ENCODE measurements at regions not wholly inside any gene's neighbourhood (a gene's known extent, or its start where the extent isn't known, plus 50 kb on each side); places are given as distances from the start of the nearest gene placed in this dataset.
"Not testable (repeated sequence)": the region's sequence is repeated elsewhere in the genome, so short reads cannot be mapped to it uniquely, and the experiment has no call there.

DNA sequence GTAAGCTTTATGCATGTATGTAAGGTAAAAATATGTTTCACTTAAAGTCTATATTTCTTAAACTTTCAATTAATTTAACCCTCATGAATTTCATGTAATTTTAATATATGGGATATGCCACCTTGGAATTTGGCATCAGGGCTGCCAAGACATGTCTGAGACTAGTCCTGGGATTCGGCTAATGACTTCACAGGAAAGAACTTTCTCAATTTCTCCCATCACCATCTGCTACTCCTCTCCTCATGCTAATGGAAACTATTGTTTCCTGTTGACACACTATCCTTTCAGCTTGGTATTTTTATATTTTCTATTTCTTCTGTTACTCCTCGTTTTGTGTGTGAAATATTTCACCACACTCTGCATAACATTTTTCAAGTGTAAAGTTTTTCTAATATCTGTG is 205.9 kb downstream of the ARL4A start:
- DNase-seq, result no peak

DNA sequence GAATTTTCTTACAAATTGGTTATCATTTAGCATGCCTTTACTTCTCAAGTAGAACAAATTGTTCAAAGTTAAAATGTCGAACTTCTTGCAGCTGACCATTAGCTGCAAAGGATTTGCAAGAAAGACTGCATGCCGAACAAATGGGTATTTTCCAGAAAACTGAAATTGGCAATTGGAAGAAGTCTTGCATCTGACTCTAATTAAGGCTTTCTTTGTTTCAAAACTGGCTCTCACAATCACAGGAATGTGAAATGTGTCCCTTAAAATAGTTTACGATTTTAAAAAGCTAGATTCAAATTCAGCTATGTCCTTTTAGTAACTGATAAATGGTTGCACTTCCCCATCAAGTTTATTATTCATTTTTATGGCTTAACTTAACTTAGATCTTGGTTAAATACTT is 207.9 kb downstream of the ARL4A start:
- DNase-seq, result no peak

DNA sequence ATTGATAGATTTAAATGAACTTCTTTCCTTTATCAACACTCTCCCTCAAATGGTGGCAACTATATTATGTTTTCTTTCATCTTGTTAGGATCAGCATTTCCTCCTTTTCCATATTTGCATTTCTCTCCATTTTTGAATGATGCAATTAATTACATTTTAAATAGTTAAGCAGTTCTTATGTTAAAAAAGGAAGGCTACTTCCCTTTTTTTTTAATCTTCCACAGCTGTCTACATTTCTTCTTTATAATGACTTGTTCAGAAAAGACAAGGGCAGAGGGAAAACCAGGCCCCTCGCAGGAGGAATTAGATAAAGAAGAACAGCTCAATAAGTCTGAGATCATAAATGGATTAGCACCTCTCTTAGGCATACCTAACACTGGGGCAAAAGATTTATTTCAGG is 208.9 kb downstream of the ARL4A start:
- DNase-seq, result no peak

DNA sequence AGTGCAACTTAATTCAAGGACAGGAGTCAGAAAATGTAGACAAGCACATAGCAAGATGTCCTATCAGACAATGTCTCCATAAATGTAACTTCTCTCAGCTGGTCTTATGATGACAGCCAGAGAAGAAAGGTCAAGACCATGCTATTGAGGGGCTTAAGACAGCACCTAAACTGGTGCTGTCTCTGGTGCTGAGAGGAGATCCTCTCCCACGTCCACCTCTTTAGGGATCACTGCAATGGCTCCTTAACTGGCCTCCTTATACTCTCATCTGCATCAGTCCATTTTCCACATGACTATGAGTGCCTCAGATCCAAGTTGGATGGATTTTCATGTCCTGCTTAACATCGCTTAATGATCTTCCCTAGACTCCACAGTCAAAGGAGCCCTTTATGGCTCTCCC is 210.6 kb downstream of the ARL4A start:
- no peak for DNase-seq

DNA sequence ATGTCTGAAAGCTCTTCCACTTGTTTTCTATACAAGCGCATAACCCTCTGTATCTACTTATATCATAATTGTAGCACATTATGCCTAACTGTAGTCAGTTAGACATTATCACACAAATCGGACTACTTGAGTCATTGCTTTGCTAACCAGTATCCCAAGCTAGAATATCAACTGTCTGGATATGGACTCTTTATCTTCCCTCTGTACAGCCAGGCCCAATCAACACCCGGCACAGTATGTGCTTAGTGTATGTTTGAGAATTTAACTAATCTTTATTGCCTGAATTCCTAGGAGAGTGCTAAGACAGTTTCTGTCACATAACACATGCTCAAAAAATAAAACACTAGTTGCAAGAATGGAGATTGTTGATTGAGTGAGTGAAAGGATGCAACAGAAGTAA is 211.2 kb downstream of the ARL4A start:
- DNase-seq, result no peak

DNA sequence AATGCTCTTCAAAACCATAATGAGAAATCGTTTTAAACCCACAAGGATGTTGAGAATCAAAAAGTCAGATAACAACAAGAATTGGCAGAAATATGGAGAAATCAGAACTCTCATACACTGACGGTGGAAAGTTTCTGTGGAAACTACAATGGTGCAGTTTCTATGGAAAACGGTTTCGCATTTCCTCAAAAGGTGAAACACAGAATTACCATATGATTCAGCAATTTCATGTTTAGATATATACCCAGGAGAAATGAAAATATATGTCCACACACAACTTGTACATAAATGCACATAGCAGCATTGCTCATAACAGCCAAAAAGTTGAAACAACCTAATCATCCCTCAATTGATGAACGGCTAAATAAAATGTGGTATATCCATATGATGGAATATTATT is 218.2 kb downstream of the ARL4A start:
- no peak for DNase-seq

- DNase-seq, result no peak
These were observed 220.3 kb downstream of the ARL4A start for GRCh38 chr7:12907774-12908173.

GRCh38 chr7:12909483-12909882 is 222.1 kb downstream of the ARL4A start:
- no peak for DNase-seq

- DNase-seq, result no peak
These were observed 223.6 kb downstream of the ARL4A start for GRCh38 chr7:12911053-12911452.

- DNase-seq, result no peak
These were observed 225.6 kb downstream of the ARL4A start for GRCh38 chr7:12913002-12913401.

DNA sequence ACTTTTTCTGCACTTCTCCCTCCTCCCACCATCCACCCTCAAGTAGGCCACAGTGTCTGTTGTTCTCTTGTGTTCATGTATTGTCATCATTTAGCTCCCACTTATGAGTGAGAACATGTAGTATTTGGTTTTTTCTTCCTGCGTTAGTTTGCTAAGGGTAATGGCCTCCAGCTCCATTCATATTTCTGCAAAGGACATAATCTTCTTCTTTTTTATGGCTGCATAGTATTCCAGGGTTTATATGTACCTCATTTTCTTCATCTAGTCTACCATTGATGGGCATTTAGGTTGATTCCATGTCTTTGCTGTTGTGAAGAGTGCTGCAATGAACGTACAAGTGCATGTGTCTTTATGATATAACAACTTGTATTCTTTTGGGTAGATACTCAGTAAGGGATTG is 230.4 kb downstream of the ARL4A start:
- no peak for DNase-seq

DNA sequence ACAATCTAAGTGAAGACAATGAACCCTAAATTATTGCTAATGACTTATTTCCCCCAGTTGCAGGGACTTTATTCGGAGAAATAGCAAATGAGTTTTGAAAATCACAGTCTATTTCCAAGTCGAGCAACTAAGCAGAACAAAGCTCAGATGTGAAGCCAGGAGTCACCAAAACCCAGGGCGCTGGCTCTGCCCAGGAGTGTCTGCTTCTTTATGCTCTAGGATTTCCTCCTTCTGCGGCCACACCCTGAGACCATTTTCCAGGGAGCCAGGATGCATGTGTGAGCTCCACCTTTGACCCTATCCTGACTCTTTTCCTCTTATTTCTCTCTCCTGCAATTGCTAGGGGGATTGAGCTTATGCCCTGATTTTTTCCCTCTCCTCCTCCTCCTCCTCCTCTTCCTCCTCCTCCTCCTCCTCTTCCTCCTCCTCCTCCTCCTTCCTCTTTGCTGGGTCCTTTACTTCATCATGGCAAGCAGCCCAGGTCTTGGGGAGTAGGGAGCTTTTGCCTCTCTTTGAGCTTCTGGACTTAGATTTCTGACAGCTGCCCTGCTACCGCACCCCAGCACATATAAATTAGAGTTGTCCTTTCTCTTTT is 234.4 kb downstream of the ARL4A start:
- no peak for DNase-seq

GRCh38 chr7:12923971-12924370 is 236.5 kb downstream of the ARL4A start:
- no peak for DNase-seq

GRCh38 chr7:12926206-12926605 is 238.8 kb downstream of the ARL4A start:
- no peak for DNase-seq

DNA sequence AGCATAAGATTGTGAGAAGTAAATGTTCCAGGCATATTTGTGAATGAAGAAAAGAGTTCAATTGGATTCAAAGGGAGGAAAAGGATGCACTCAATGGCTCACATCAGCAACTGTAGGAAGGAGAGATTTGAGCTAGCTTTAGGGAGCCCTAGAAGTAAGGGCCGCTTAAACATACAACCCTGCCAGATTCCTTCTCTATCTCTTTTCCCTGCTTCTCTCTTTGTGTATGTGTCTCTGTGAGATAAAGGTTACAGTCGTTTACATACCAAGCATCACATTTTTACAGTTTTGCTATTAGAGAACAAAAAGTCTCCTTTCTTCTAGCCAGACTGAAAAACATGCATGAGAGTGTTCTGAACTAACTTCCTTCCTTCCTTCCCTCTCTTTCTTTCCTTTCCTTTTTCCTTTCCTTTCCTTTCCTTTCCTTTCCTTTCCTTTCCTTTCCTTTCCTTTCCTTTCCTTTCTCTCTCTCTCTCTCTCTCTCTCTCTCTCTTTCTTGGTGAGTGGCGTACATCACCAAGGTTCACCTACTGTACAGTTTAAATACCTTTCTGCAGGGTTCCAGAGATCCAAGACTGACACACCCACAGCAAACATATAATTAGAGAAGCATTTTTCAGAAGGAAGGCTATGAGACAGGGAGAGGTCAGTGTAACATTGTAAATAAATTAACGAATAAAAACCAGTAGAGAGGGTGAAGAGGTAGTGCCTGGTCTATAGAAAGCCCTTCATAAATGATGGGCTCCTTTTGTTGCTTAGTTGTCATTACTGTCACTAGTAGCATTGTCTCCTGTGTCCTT is 240.4 kb downstream of the ARL4A start:
- DNase-seq, result no peak

- no peak for DNase-seq
These were observed 242.2 kb downstream of the ARL4A start for GRCh38 chr7:12929476-12930140.

DNA sequence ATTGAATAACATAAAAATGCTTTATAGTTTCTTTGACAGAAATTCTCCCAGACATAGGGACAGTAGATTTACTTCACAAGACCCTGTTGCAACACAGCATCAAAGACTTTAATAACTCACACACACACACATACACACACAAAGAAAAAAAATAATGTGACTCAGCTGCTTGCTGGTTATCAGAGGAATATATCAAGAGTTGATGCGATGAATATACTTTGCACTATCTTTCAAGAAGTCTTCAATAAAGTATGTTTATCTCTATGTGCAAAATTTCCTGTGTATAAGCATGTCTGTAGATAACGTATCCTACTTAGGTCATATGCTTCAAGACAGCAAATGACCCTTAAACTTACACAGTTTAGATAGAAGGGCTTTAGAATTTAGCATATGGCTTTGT is 243.1 kb downstream of the ARL4A start:
- DNase-seq, result no peak

DNA sequence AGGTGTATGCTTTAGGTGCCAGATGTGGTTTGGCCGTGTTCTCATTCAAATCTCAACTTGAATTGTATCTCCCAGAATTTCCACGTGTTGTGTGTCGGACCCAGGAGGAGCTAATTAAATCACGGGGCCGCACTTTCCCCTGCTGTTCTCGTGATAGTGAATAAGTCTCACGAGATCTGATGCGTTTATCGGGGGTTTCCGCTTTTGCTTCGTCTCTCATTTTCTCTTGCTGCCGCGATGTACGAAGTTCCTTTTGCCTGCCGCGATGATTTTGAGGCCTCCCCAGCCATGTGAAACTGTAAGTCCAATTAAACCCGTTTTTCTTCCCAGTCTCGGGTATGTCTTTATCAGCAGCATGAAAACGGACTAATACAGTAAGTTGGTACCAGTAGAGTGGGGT is 244.0 kb downstream of the ARL4A start:
- DNase-seq, result not testable (repeated sequence)

- DNase-seq, result no peak
These were observed 252.3 kb downstream of the ARL4A start for GRCh38 chr7:12939694-12940093.

- DNase-seq, result no peak
These were observed 254.1 kb downstream of the ARL4A start for GRCh38 chr7:12941512-12941911.

DNA sequence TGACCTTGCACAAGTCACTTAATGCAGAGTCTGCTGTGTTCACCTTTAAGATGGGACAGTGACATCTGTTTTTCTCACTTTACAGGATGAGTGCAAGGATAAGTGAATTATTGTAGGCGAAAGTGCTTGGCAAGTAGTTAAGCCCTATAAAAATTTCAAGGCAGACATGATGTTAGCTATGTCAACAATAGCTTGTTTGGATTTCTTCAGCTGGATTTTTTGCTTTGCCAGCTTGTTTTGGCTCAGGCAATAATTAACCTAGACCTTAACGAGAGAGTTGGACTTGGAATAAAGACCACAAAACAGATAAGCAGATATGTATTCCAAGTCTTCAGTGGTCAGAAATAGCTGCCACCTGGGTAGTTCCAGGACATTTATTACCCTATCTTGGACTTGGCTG is 255.2 kb downstream of the ARL4A start:
- DNase-seq, result no peak

DNA sequence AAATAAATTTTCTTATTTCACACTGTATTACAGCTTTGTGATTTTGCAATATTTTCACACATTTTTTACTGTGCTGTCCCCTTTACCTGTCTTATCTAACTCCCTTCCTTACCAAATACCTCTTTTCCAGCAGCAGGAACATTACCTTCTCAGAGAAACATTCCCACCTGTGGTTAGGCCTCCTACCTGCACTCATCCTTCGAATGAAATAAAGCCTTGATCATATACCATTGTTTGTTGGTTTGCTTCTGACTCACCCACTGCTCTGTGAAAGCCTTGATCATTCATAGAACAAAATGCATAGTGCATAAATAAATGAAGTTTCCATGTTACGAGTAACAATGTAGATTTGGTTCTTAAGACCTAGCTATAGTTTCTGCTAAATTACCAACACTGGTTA is 256.3 kb downstream of the ARL4A start:
- no peak for DNase-seq

DNA sequence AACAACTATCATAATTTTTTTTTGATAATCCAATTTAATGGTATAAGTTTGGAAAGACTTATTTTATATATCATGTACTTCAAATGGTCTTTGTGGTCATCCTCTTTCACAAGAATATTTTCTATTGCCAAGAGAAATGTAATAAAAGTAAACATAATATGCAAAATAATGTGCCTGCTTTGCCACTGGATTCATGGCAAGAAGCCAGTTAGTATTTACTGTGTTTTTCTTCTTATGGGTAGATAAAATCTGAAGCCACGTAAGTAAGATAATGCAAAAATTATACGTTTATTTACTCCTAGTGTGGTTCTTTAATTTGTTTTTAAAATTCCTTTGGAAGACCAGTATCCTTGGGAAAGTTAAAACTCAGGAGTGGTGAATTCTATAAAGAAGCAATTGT is 258.5 kb downstream of the ARL4A start:
- no peak for DNase-seq

GRCh38 chr7:12947465-12947864 is 260.0 kb downstream of the ARL4A start:
- no peak for DNase-seq

Data from T-helper 1 cell (primary cell).